ENCODE measurements at regions not wholly inside any gene's neighbourhood (a gene's known extent, or its start where the extent isn't known, plus 50 kb on each side); places are given as distances from the start of the nearest gene placed in this dataset.

- no peaks in the 10 kb centered on the region for H3K27me3 ChIP-seq (ENCODE audit: control insufficient read depth, insufficient read depth, low read length)
- H3K36me3 ChIP-seq (ENCODE audit: control insufficient read depth, insufficient read depth, low read length): no peaks in the 10 kb centered on the region
- H3K4me3 ChIP-seq (ENCODE audit: low read depth, low read length): no peak overlapping the region
- no peak for FAIRE-seq
- TF ChIP-seq CTCF (IDR thresholded peaks at IDR 0.05; ENCODE audit: insufficient read depth, low read length, severe bottlenecking): no peak
- DNase-seq (ENCODE audit: low read depth): peak; percentile 27
Measured at GRCh38 chr13:39943711-39944110, 288.2 kb downstream of the COG6 start.

- peak; percentile 3 for DNase-seq (ENCODE audit: low read depth)
- H3K36me3 ChIP-seq (ENCODE audit: control insufficient read depth, insufficient read depth, low read length): no peaks in the 10 kb centered on the region
- no peak overlapping the region for H3K4me3 ChIP-seq (ENCODE audit: low read depth, low read length)
- FAIRE-seq: no peak
- no peaks in the 10 kb centered on the region for H3K27me3 ChIP-seq (ENCODE audit: control insufficient read depth, insufficient read depth, low read length)
- no peak for TF ChIP-seq CTCF (IDR thresholded peaks at IDR 0.05; ENCODE audit: insufficient read depth, low read length, severe bottlenecking)
Measured at GRCh38 chr13:39945226-39945625, 289.8 kb downstream of the COG6 start.

GRCh38 chr13:39946769-39947168, 291.3 kb downstream of the COG6 start:
- Histone ChIP-seq H3K36me3 (ENCODE audit: control insufficient read depth, insufficient read depth, low read length) (no peaks in the 10 kb centered on the region), H3K4me3 (ENCODE audit: low read depth, low read length) (no peak overlapping the region), H3K27me3 (ENCODE audit: control insufficient read depth, insufficient read depth, low read length) (no peaks in the 10 kb centered on the region)
- DNase-seq (ENCODE audit: low read depth): no peak
- TF ChIP-seq CTCF (IDR thresholded peaks at IDR 0.05; ENCODE audit: insufficient read depth, low read length, severe bottlenecking): no peak
- no peak for FAIRE-seq

- H3K4me3 ChIP-seq (ENCODE audit: low read depth, low read length): no peak overlapping the region
- FAIRE-seq (no peak), DNase-seq (ENCODE audit: low read depth) (no peak)
- no peaks in the 10 kb centered on the region for H3K27me3 ChIP-seq (ENCODE audit: control insufficient read depth, insufficient read depth, low read length)
- no peaks in the 10 kb centered on the region for H3K36me3 ChIP-seq (ENCODE audit: control insufficient read depth, insufficient read depth, low read length)
- TF ChIP-seq CTCF (IDR thresholded peaks at IDR 0.05; ENCODE audit: insufficient read depth, low read length, severe bottlenecking): no peak
Measured at GRCh38 chr13:39951301-39951700, 295.8 kb downstream of the COG6 start.

- FAIRE-seq (peak; percentile 7), DNase-seq (ENCODE audit: low read depth) (peak; percentile 20)
- TF ChIP-seq CTCF (IDR thresholded peaks at IDR 0.05; ENCODE audit: insufficient read depth, low read length, severe bottlenecking): no peak
- no peaks in the 10 kb centered on the region for H3K27me3 ChIP-seq (ENCODE audit: control insufficient read depth, insufficient read depth, low read length)
- H3K4me3 ChIP-seq (ENCODE audit: low read depth, low read length): no peak overlapping the region
- no peaks in the 10 kb centered on the region for H3K36me3 ChIP-seq (ENCODE audit: control insufficient read depth, insufficient read depth, low read length)
Measured at GRCh38 chr13:39952249-39953233, 297.1 kb downstream of the COG6 start.

Data from bronchial epithelial cell (primary cell).